DND-41 (cell line): ENCODE measurements at regions not wholly inside any gene's neighbourhood (a gene's known extent, or its start where the extent isn't known, plus 50 kb on each side); places are given as distances from the start of the nearest gene placed in this dataset.

Source experiments
- ATAC-seq: fragments of 200-7000 bp; cut with Tn5 transposase; 3 replicates; pipeline ENCODE4 v1.9.1; 2021; ENCODE audit warnings: low read depth; ENCODE audit not compliant: insufficient read depth
- DNase-seq: peaks from one replicate; pipeline ENCODE4 v3.0.0-alpha.2; 2020
- H2AFZ ChIP-seq: 2 replicates; pipeline ENCODE4 v1.6.0; 2012; ENCODE audit warnings: low read depth, low read length
- H3K27ac ChIP-seq: 2 replicates; pipeline ENCODE4 v1.5.1; 2012; ENCODE audit warnings: low read length, inconsistent platforms
- H3K27me3 ChIP-seq: fragments of 200-600 bp; sonication (generic); 2 replicates; pipeline ENCODE4 v1.6.0; 2012; ENCODE audit warnings: low read length, mild to moderate bottlenecking, inconsistent platforms; ENCODE audit not compliant: insufficient read depth, poor library complexity
- H3K36me3 ChIP-seq: 2 replicates; pipeline ENCODE4 v1.5.1; 2012; ENCODE audit warnings: low read length, inconsistent platforms; ENCODE audit not compliant: insufficient read depth
- H3K4me1 ChIP-seq: 2 replicates; pipeline ENCODE4 v1.5.1; 2012; ENCODE audit warnings: mild to moderate bottlenecking, low read length; ENCODE audit not compliant: insufficient read depth
- H3K4me2 ChIP-seq: 2 replicates; pipeline ENCODE4 v1.6.0; 2012; ENCODE audit warnings: mild to moderate bottlenecking, moderate library complexity, low read length, inconsistent platforms; ENCODE audit not compliant: insufficient read depth
- H3K4me3 ChIP-seq, 2 experiments: fragments of 200-600 bp in 1 of 2; shearing (Covaris generic) in 1 of 2; 2 replicates each; pipeline ENCODE4 v1.5.1; 2012 to 2016; ENCODE audit warnings: inconsistent platforms in 2 of 2, low read length in 2 of 2, mild to moderate bottlenecking in 2 of 2, low read depth in 1 of 2, moderate library complexity in 1 of 2
- H3K79me2 ChIP-seq: 2 replicates; pipeline ENCODE4 v1.6.0; 2012; ENCODE audit warnings: low read length, inconsistent platforms; ENCODE audit not compliant: insufficient read depth
- H3K9ac ChIP-seq: 2 replicates; pipeline ENCODE4 v1.6.0; 2012; ENCODE audit warnings: low read depth, mild to moderate bottlenecking, inconsistent platforms, low read length, moderate library complexity
- H3K9me3 ChIP-seq: 2 replicates; pipeline ENCODE4 v1.5.1; 2012; ENCODE audit warnings: low read length, moderate library complexity, mild to moderate bottlenecking, inconsistent platforms; ENCODE audit not compliant: insufficient read depth, severe bottlenecking
- H4K20me1 ChIP-seq: 2 replicates; pipeline ENCODE4 v1.6.0; 2012; ENCODE audit warnings: low read length; ENCODE audit not compliant: insufficient read depth
- EZH2 ChIP-seq: IDR thresholded peaks from 3 replicates; pipeline ENCODE4 v1.6.1; 2012; ENCODE audit warnings: borderline replicate concordance, low read depth, mild to moderate bottlenecking, moderate library complexity, low read length, inconsistent platforms; ENCODE audit not compliant: severe bottlenecking
- TF ChIP-seq, protein P1 (sequence below): IDR thresholded peaks from 2 replicates; pipeline ENCODE4 v1.5.1; 2012; ENCODE audit warnings: borderline replicate concordance, low read length, moderate library complexity, mild to moderate bottlenecking; ENCODE audit not compliant: poor library complexity, severe bottlenecking; ENCODE audit errors: extremely low read depth

DNA sequence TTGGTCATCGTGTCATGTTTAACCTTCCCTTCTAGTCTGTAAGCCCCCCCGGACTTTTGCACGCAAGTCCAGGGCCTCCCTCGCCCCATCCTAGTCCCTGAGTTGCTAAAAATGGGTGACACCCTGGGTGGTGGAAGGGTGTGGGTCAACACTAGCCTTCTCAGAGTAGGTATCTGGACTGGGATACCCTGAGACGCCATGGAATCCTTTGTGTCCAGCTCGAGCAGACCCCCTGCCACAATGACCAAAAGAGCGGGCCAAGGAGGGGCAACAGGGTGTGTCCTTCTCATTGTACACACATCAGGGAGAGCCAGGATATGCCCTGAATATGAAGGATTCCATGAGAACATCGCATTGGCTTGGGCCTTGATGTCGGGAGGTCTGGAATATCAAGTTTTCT, 67.5 kb upstream of the ATP12A start:
- Histone ChIP-seq H3K4me1 (no peaks in the 10 kb centered on the region), H3K79me2 (no peaks in the 10 kb centered on the region), H4K20me1 (no peaks in the 10 kb centered on the region), H3K9me3 (no peaks in the 10 kb centered on the region), H3K4me3 (no peak overlapping the region), H3K27ac (no peak overlapping the region), H3K27me3 (no peaks in the 10 kb centered on the region), H3K36me3 (no peaks in the 10 kb centered on the region), H3K9ac (no peak overlapping the region), H3K4me2 (no peak overlapping the region), H2AFZ (no peak overlapping the region)
- ATAC-seq (no peak), DNase-seq (no peak)
- no peak for TF ChIP-seq EZH2
- TF ChIP-seq, protein P1, sequence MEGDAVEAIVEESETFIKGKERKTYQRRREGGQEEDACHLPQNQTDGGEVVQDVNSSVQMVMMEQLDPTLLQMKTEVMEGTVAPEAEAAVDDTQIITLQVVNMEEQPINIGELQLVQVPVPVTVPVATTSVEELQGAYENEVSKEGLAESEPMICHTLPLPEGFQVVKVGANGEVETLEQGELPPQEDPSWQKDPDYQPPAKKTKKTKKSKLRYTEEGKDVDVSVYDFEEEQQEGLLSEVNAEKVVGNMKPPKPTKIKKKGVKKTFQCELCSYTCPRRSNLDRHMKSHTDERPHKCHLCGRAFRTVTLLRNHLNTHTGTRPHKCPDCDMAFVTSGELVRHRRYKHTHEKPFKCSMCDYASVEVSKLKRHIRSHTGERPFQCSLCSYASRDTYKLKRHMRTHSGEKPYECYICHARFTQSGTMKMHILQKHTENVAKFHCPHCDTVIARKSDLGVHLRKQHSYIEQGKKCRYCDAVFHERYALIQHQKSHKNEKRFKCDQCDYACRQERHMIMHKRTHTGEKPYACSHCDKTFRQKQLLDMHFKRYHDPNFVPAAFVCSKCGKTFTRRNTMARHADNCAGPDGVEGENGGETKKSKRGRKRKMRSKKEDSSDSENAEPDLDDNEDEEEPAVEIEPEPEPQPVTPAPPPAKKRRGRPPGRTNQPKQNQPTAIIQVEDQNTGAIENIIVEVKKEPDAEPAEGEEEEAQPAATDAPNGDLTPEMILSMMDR: no peak

- Histone ChIP-seq H3K4me3 (no peak overlapping the region), H3K4me1 (peaks cover 2% of the 10 kb centered on the region), H3K9me3 (no peaks in the 10 kb centered on the region), H3K27ac (no peak overlapping the region), H2AFZ (no peak overlapping the region), H3K9ac (no peak overlapping the region), H4K20me1 (no peaks in the 10 kb centered on the region), H3K36me3 (no peaks in the 10 kb centered on the region), H3K4me2 (no peak overlapping the region), H3K79me2 (no peaks in the 10 kb centered on the region), H3K27me3 (no peaks in the 10 kb centered on the region)
- DNase-seq: no peak
- TF ChIP-seq, protein P1: no peak
- no peak for TF ChIP-seq EZH2
- no peak for ATAC-seq
These were observed 67.1 kb upstream of the ATP12A start for GRCh38 chr13:24613128-24613527.

GRCh38 chr13:24613755-24614154, 66.5 kb upstream of the ATP12A start:
- Histone ChIP-seq H3K79me2 (no peaks in the 10 kb centered on the region), H3K9ac (no peak overlapping the region)
- TF ChIP-seq EZH2: no peak
- TF ChIP-seq, protein P1: no peak

More at GRCh38 chr13:24613755-24614154, 66.5 kb upstream of the ATP12A start:
- Histone ChIP-seq H3K4me1 (peaks cover 8% of the 10 kb centered on the region), H3K27me3 (no peaks in the 10 kb centered on the region), H2AFZ (no peak overlapping the region), H4K20me1 (no peaks in the 10 kb centered on the region), H3K4me3 (no peak overlapping the region), H3K9me3 (no peaks in the 10 kb centered on the region), H3K36me3 (no peaks in the 10 kb centered on the region), H3K27ac (no peak overlapping the region), H3K4me2 (no peak overlapping the region)
- DNase-seq: no peak
- ATAC-seq: no peak
